GM12892 (cell line): ENCODE measurements at regions not wholly inside any gene's neighbourhood (a gene's known extent, or its start where the extent isn't known, plus 50 kb on each side); places are given as distances from the start of the nearest gene placed in this dataset.

ENCODE experiments used
- POLR2A ChIP-seq: IDR thresholded peaks from 2 replicates; pipeline ENCODE4 v1.6.1; 2011; ENCODE audit warnings: low read depth, low read length, control low read depth
- POLR2AphosphoS5 ChIP-seq: IDR thresholded peaks from 2 replicates; pipeline ENCODE4 v1.6.1; 2011; ENCODE audit warnings: low read depth, low read length, control low read depth
- TAF1 ChIP-seq: IDR thresholded peaks from 2 replicates; pipeline ENCODE4 v1.6.1; 2011; ENCODE audit warnings: low read depth, mild to moderate bottlenecking, control low read depth, low read length, borderline replicate concordance

GRCh38 chr18:71321319-71321718, 1032.5 kb downstream of the SOCS6 start:
- no peak for TF ChIP-seq POLR2A
- TF ChIP-seq TAF1, result no peak
- TF ChIP-seq POLR2AphosphoS5, result no peak
